ENCODE measurements at regions not wholly inside any gene's neighbourhood (a gene's known extent, or its start where the extent isn't known, plus 50 kb on each side); places are given as distances from the start of the nearest gene placed in this dataset.
"Not testable (repeated sequence)": the region's sequence is repeated elsewhere in the genome, so short reads cannot be mapped to it uniquely, and the experiment has no call there.

DNA sequence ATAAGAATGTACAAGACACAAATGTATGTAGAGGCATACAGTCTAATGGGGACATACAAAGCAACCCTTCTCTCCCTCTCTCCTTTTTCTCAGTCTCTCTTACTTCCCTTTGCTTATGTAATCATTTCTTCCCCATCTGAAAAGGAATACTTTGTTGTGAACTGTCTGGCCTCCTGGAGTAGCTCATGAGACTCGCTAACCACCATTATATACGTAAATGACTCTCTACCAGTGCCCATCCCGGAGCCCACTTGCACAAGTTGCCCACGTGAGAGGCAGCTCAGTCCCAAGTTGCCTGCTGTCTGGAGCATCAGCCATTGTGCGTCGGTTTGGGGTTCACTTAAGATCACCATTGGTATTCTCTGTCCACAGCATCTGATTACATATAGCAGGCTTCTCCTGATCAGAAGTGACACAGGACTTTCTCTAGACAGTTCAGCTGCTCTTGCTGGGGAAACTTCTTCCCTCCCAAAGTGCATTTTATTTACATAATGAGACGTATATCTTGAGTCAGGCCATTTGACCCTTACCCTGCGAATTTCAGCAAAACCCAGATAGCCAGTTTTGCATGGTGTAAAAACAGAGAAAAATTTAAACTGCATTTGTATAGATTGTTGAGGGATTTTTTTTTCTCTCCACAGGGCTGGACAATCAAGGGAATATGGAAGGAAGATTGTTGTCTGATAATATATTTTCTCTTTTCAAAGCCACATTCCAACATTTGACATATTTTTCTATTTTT lies 220.7 kb upstream of the EGLN3 start:
- no peak for DNase-seq

DNA sequence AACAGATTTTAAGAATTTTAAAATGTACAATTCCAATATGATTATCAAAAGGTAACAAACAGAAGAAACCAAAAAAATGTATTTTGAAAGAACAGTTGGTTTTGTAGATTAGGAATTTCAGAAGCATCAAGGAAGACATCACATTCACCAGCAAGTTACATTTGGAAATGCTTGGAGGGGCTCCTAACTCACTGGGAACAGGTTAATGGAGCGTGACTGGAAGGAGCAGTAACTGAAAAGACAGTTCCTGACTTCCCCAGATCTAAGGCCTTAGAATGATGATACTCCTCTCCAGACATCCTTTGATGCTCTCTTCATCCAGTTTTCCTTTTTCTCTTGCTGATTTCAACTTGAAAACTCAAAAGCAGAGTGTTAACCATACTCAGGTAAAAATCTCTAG lies 220.0 kb upstream of the EGLN3 start:
- DNase-seq = no peak

DNA sequence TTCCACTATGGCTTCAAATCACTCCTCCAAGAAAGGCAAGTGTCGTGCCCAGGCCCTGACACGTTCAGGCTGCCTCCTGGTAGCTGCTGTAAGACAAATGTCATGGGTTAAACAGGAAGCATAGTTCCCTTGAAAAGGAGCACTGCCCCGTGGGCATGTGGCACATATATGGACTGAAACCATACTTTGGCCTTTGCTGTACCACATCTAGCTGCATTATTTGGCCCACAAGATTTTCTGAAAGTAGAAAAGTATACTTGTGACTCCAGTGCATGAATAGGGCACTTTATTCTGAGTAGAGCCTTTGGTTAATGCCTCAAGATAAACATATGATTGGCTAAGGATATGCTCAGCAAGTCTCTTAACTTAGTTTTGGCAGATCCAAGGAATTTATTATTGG lies 218.7 kb upstream of the EGLN3 start:
- no peak for DNase-seq

DNA sequence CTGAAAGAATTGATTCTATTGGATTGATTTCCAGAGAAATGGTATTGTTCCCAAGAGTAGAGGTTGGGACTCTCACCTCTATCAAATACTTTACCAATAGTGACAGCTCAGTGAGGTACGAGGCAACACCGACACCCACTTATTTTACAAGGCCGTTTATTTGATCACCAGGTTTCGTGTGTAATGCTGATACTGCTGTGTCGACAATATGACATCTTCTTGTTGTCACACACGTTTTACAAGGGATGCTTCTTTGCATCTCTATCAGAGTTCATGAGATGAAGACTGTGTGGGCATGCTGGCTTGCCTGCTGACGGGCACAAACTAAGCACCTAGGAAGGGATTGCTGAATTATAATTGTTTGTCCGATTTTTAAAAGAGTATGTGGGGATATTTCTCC lies 217.8 kb upstream of the EGLN3 start:
- no peak for DNase-seq

DNA sequence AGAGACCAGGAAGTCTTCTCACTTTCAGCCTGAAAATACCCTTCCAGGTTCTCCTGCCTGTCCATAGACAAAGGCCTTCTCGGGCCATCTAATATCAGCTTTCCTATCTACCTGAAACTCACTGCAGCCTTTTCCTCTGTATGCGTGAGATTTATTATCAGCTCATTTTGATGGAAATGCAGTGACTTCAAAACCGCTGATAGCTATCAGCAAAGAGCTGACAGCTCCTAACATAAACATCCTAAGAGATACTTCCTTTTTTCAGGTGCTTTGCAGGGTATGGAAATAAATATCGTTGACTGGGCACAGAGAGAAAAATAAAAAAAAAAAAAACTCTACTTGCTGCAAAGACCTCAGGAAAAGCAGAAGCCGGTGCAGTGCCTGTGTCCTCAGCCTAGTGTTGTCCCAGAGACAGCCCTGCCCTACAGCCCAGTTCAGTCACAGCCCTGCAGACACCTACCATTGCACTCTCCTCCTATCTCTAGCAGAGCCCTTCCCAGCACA lies 215.0 kb upstream of the EGLN3 start:
- DNase-seq = no peak

DNA sequence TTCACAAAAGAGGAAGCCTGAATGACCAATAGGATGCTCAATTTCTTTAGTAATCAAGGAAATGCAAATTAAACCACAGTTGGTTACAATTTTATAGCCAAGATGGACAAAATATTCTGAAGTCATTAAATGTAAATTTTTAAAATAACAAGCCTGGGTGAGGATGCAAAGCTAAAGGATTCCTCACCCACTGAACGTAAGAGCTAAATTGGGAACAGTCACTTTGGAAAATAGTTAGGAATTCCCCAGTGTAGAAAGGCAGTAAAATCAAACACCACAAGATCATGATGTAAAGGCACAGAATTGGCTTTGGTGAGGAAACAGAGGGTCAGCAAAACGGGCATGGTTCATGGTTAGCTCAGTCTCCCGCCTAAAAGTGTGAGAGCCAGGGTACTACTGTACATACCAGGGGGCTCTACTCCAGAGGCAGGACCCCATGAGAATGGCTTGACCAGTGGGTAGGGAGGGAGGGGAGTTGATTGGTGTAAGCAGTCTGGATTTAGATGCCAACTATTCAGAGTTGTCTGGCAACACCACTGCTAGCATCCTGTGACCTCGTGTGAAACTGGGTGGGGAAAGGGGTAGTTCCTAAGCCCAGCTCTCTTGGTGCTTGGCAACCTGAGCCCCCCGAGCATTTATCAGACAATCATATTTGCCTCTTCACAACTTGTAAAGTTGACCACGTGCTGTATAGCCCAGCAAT lies 213.4 kb upstream of the EGLN3 start:
- DNase-seq = no peak

DNA sequence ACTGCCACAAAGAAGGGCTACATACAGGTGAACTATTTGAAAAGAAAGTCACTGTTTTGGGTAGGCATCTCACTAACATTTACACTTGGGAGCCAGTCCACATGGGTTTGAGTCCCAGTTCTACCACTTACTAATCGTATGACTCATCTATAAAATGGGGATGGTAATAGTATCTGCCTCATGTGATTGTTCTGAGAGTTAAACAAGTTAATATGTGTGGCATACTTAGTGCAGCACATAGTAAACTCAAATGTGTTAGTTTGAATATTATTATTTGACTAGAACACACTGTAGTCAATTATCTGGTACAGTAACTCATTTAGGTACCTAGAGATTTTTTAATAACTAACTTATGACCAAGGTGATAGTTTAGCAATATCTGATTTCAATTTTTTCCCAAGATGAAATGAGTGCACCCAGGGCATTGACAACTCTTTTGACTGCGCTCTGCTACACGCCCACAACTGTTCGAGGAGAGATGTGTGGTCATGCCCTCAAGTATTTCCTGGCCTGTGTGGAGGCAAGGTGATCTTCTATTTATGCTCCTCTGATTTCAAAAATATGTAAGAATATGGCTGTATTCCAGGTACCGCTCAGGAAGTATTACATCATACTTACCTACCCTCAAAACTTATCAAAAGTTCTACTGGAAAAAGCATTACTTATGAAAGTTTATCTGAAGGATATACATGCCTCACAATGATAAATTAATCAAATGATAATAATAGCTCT lies 210.6 kb upstream of the EGLN3 start:
- no peak for DNase-seq

DNA sequence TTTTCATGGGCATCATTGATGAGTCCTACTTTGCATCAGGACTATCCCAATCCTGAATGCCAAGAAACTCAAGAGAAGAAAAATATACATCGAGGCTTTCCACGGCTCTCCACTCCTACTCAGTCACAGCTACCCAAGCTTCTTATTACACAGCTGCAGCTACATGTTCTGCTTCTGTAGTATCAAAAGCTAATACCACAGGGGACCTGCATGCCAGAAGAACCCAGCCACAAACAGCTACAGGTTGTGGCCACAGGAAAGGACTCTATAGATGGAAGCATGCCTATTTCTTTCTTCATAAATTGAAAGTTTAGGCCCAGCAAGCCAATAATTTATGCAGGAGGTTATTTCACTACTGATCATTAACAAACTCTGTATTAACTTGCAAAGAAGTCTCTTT lies 209.7 kb upstream of the EGLN3 start:
- DNase-seq = no peak

DNA sequence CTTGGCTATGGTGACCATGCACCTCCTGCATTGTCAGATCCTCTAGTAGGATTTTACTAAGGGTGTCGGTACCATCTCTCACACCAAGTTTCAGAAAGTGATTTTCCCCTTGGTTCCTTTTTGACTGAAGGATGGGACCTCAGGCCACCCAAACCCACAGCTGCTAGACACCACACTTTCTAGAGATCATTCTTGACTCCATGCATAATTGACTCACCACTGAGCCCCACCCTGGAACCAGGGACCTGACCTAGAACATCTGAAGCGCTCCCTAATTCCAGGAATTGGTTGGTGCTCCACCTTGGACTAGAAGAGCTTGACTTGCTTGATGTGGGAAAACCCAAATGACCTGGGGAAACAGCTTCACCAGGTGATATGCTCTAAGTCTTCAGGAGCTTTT lies 206.8 kb upstream of the EGLN3 start:
- DNase-seq = no peak

DNA sequence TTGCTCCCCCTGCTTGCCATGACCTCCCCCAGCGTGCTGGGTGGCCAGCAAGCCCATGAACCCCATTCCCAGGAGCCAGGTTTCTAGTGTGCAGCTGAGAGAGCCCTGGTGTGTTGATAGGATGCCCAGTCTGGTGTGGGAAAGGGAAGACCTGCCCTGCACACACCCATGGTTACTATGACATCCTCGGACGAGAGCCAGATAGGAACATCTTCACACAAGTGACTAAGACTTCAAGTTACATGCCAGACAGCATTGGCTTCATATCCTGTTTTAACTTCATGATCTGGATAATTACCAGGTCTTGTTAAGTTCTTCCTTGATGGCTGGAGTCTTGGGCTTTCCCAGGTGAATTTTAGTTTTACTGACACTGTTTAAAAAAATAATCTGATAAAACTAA lies 196.6 kb upstream of the EGLN3 start:
- DNase-seq = no peak

DNA sequence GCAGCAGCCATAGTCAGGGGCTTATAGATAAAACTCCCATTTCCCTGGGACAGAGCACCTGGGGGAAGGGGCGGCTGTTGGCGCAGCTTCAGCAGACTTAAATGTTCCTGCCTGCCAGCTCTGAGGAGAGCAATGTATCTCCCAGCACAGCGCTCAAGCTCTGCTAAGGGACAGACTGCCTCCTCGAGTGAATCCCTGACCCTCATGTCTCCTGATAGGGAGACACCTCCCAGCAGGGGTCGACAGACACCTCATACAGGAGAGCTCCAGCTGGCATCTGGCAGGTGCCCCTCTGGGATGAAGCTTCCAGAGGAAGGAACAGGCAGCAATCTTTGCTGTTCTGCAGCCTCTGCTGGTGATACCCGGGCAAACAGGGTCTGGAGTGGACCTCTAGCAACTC lies 189.3 kb upstream of the EGLN3 start:
- not testable (repeated sequence) for DNase-seq

DNA sequence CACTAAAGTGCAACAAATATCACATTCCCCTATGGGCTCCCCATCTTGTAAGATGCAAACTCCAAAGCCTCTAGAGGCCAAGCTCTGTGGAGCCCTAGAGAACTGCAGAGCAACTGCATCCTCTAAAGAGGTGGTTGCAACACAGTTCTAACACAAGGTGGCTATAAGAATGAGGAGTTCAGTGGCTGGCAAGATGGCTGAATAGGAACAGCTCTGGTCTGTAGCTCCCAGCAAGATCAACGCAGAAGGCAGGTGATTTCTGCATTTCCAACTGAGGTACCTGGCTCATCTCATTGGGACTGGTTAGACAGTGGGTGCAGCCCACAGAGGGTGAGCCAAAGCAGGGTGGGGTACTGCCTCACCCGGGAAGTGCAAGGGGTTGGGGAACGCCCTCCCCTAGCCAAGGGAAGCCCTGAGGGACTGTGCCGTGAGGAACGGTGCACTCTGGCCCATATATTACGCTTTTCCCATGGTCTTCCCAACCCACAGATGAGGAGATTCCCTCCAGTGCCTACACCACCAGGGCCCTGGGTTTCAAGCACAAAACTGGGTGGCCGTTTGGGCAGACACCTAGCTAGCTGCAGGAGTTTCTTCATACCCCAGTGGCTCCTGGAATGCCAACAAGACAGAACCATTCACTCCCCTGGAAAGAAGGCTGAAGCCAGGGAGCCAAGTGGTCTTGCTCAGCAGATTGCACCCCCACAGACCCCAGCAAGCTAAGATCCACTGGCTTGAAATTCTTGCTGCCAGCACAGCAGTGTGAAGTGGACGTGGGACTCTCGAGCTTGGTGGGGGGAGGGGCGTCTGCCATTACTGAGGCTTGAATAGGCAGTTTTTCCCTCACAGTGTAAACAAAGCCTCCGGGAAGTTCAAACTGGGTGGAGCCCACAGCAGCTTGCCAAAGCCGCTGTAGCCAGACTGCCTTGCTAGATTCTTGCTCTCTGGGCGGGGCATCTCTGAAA lies 188.6 kb upstream of the EGLN3 start:
- DNase-seq = not testable (repeated sequence)

DNA sequence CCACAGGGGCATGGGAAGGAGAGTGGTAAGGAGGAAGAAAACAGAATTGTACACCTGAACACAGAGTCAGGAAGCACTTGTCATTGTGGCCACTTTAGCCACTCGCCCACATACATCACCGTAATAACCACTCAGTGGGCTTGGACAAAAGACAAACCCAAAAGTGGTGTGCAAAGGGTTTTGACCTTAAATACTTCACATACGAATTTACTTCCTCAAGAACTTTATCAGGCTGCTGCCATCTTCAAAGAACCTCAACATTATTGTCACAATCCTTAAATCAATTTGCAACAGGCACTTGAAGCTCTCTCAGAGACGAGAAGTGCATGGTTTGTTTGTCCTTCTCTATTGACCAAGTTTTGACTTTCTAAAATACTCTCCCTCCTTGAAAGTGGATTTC lies 187.3 kb upstream of the EGLN3 start:
- DNase-seq = no peak

DNA sequence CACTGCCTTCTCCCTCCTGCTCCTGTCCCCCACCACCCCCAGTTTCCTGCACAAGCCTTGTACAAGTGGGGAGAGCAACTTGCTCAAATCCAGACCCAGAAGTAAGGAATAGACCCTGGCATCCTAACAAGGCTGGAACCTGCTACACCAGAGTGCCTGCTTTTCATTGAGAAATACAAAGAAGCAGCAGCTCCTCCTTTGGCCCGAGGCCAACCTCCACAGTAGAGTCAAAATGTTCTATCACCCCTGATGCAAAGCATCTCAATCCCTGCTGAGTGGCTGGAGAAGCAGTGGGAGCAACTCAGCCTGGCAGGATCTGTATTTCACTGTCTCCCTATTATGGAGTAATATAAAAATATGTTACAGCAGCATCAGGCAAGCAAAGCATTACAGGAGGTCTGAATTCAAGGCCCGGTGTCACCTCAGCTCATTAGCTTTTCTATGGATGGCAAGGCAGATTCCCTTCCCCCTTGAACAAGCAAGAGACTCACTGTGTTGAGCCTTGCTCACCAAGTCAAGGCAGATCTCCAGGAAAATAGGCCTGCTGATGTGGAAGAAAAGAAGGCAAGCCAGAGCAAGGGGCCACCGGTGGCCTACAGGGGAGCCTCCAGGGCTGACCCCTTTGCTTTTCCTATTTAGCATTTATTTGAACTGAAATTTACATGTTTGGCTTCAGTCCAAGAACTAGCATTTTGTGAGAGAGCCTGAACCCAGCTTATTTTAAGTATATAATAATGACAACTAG lies 186.3 kb upstream of the EGLN3 start:
- DNase-seq = no peak

DNA sequence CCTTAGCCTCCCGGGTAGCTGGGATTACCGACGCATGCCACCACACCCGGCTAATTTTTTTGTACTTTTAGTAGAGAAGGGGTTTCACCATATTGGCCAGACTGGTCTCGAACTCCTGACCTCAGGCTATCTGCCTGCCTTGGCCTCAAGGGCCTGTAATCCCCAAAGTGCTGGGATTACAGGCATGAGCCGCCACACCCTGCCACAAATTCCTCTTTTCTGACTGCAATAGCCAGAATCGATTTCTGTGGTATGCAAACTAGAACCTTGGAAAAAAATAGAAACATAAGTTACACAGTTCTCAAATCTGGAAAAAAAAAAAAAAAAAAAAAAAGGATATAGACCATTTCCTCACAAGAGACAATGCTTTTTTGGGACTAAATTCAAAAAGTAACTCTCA lies 184.6 kb upstream of the EGLN3 start:
- no peak for DNase-seq

DNA sequence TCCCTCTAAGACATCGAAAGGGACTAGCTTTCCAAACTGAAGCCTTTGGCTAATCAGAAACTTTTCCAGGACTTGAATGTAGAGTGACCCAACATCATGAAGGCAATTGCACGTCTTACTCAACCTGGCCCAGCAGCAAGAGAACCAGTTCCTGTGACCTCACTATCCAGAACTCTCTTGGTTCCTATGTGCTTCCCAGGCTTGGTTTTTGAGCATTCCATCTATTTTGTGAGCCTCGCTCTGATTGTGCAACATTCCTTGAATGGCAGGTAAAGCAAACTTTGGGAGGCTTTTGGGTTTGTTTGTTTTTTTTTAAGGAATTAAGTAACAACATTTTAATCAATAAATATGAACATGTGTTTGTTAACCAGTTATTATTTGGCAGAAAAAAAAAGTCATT lies 183.6 kb upstream of the EGLN3 start:
- no peak for DNase-seq

DNA sequence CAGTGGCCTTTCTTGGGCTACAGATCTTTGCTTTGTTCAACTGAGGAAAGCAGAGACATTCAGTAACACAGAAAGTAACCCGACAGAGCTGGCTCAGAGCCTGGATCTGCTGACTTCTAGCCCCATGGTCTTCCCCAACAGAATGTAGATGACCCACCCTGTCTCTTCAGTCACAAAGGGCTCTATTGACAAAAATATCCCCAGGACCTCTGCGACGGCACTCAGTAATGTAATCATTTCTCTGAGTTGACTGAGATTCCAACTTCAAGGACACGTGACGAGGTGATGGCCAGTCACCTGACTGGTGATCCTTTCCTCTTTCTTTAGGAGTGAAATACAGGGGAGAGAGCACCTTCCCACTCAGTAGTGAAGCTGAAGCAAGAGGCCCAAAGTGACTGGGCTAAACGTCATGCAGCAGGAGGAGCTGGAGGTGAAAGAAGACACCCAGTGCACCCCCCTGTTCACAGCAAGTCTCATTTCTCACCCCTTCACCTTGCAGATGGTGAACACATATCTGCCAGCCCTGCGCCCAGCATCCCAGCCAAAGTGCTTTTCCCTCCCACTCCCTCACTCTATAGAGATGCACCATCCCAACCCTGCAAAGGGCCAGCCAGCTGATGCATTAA lies 179.2 kb upstream of the EGLN3 start:
- no peak for DNase-seq

DNA sequence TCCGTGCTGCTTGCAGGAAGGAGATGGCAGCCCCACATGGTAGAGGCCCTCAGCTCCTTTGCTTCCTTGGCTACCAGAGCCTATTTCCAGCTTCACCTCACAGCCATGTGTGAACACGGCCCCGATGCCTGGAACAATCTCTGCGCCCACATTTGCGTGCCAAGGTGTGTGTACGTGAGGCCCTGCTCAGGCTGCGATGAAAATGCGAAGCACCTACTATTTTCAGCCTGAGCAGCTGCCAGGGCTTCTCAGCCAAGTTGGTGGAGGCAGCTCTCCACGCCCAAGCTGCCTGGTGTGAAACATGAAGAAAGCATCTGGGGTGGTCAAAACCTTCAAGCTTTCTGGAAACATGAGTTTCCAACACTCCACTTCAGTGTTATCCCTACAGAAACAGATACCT lies 177.8 kb upstream of the EGLN3 start:
- no peak for DNase-seq

DNA sequence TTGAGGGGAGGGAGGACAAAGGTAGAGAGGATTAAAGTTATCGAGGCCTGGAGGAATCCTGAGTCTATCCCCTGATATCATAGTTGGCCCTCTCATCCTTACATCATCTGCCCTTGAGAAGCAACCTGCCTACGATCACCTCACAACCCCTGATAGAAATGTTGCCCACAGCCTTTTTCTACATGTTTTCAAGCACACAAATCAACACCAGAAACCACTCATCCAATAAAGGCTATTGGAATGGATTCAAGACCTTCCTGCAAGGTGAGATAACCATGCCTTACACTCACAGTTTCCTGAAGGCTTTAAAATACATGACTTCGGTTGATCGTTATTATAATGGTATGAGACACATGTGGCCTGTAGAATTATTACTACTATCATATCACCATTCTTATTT lies 175.7 kb upstream of the EGLN3 start:
- DNase-seq = no peak

DNA sequence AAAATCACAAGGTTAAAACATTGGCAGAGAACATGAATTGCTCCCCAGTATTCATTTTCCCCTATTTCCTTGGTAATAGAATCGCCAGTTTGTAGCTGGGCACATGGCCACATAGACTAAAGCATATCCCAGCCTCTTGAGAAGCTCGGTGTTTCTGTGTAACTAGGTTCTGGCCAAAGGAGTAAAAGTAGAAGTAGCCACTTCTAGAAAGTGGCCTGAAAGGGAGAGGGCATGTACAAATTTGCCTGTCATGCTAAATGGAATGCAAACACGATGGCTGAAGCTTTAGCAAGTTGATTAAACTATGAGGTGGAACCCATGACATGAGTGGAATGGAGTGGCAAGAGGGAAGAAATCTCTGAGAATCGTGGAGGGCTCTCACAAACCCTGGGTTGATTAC lies 173.7 kb upstream of the EGLN3 start:
- no peak for DNase-seq

DNA sequence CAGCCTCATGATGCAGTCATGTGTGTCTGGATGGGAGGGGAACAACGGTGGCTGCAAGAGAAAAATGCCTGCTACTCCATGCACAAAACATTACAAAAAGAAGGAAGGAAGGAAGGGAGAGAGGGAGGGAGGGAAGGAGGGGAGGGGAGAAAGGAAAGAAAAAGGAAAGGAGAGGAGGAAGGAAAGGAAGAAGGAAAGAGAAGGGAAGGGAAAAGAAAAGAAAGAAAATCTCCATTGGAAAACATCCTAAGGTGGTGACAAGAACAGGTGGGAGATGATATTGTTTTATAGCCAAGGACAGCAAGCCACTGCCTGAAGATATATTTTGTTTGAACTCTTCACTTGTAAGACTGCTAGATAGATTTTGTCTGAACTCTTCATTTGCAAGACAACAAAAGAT lies 171.8 kb upstream of the EGLN3 start:
- no peak for DNase-seq

DNA sequence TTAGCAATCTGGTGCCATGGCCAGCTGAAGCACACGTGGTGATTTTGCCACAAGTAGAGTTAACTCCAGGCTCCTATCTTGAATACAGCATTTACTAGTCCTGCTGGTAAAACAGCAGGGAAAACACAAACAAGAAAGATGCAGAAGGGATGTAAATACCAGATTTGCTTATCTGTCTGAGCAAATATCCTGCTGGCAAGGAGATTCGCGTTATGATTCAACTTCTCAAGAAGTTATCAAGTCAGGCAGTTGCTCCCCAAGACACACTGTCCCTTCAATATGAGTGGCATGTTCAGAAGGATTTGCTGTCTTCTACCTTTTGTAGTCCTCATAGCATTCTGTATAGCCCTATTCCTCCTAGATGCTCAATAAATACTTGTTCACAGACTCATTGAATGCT lies 171.2 kb upstream of the EGLN3 start:
- DNase-seq = peak; percentile 14

Measured in activated CD4-positive, alpha-beta T cell treated with anti-CD3 and anti-CD28 coated beads, Interleukin-2, amount 50 U/mL, for 16 hours (primary cell).